Neural progenitor cell (in vitro differentiated cells): ENCODE measurements at regions not wholly inside any gene's neighbourhood (a gene's known extent, or its start where the extent isn't known, plus 50 kb on each side); places are given as distances from the start of the nearest gene placed in this dataset.

Experiments used
- DNase-seq: peaks from one replicate; pipeline ENCODE4 v3.0.0-alpha.2; 2016; ENCODE audit warnings: low spot score
- H2AFZ ChIP-seq: fragments of 200-600 bp; sonication (generic); replicated peaks from 2 replicates; pipeline ENCODE4 v1.6.1; 2016; ENCODE audit warnings: antibody characterized with exemption
- H3F3A ChIP-seq: fragments of 200-600 bp; sonication (generic); 2 replicates; pipeline ENCODE4 v1.6.1; 2016; ENCODE audit warnings: antibody characterized with exemption, low read depth
- H3K27ac ChIP-seq: fragments of 200-600 bp; sonication (generic); 2 replicates; pipeline ENCODE4 v1.5.1; 2016; ENCODE audit warnings: mild to moderate bottlenecking
- H3K27me3 ChIP-seq: fragments of 200-600 bp; sonication (generic); 2 replicates; pipeline ENCODE4 v1.6.1; 2016; ENCODE audit warnings: mild to moderate bottlenecking, moderate library complexity
- H3K36me3 ChIP-seq: fragments of 200-600 bp; sonication (generic); 2 replicates; pipeline ENCODE4 v1.5.1; 2016
- H3K4me1 ChIP-seq: fragments of 200-600 bp; sonication (generic); 2 replicates; pipeline ENCODE4 v1.6.1; 2016; ENCODE audit warnings: mixed run types
- H3K4me2 ChIP-seq: fragments of 200-600 bp; sonication (generic); 2 replicates; pipeline ENCODE4 v1.6.1; 2016
- H3K4me3 ChIP-seq: fragments of 200-600 bp; sonication (generic); 2 replicates; pipeline ENCODE4 v1.5.1; 2016
- H3K79me2 ChIP-seq: fragments of 200-600 bp; sonication (generic); 2 replicates; pipeline ENCODE4 v1.6.1; 2016; ENCODE audit warnings: low read depth
- H3K9ac ChIP-seq: fragments of 200-600 bp; sonication (generic); 2 replicates; pipeline ENCODE4 v1.6.1; 2016
- H3K9me3 ChIP-seq: fragments of 200-600 bp; sonication (generic); 2 replicates; pipeline ENCODE4 v1.5.1; 2016; ENCODE audit warnings: low read depth
- H4K20me1 ChIP-seq: fragments of 200-600 bp; sonication (generic); 2 replicates; pipeline ENCODE4 v1.6.1; 2016; ENCODE audit warnings: low read depth
- H3K27ac Mint-ChIP-seq: 3 replicates; pipeline ENCODE4 v1.8.0; 2021; ENCODE audit warnings: mixed read lengths
- H3K27me3 Mint-ChIP-seq: 2 replicates; pipeline ENCODE4 v1.8.0; 2022; ENCODE audit warnings: low read depth, mild to moderate bottlenecking, inconsistent platforms, moderate library complexity, mixed read lengths; ENCODE audit not compliant: insufficient read depth
- H3K36me3 Mint-ChIP-seq: 3 replicates; pipeline ENCODE4 v1.8.0; 2021; ENCODE audit warnings: mixed read lengths
- H3K4me1 Mint-ChIP-seq: 3 replicates; pipeline ENCODE4 v1.8.0; 2021; ENCODE audit warnings: mixed read lengths
- H3K4me3 Mint-ChIP-seq: 3 replicates; pipeline ENCODE4 v1.8.0; 2021; ENCODE audit warnings: mild to moderate bottlenecking, moderate library complexity, mixed read lengths
- H3K9me3 Mint-ChIP-seq: 3 replicates; pipeline ENCODE4 v1.8.0; 2020; ENCODE audit warnings: mixed read lengths
- CTCF ChIP-seq: fragments of 200-600 bp; sonication (generic); IDR thresholded peaks from 2 replicates; pipeline ENCODE4 v1.5.1; 2017; ENCODE audit warnings: antibody characterized with exemption, mild to moderate bottlenecking
- EZH2 ChIP-seq: fragments of 200-600 bp; sonication (generic); IDR thresholded peaks from 2 replicates; pipeline ENCODE4 v1.6.1; 2017; ENCODE audit warnings: antibody characterized with exemption, mild to moderate bottlenecking, moderate library complexity
- EZH2phosphoT487 ChIP-seq: fragments of 200-600 bp; sonication (generic); IDR thresholded peaks from 2 replicates; pipeline ENCODE4 v1.6.1; 2017; ENCODE audit warnings: antibody characterized with exemption

DNA sequence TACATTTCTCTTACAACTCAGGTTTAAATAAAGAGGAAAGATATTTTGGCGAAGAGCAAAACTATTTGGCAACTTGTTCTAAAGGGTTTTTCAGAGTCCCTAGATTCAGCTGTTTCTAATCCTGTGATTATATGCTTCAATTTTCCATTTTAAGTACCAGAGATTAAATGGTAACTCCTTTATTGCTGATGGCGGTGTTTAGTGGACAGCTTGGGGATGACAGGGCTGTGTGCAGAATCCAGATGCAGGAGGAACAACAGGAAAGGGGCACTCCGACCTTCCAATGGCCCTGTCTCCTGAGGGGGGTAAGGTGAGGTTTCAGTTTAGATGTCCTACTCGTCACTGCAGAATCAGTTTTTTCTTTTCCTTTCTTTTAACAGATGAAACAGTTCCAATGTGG lies 405.0 kb downstream of the PDCD6IP start:
- TF ChIP-seq EZH2phosphoT487 = no peak
- no peak for TF ChIP-seq CTCF
- no peak for TF ChIP-seq EZH2
- no peaks in the 10 kb centered on the region for H3K9me3 ChIP-seq
- H3K9me3 Mint-ChIP-seq = peaks cover 4% of the 10 kb centered on the region
- no peaks in the 10 kb centered on the region for H3K27me3 ChIP-seq
- H3K9ac ChIP-seq = no peak overlapping the region
- no peak overlapping the region for H2AFZ ChIP-seq
- no peaks in the 10 kb centered on the region for H3K36me3 ChIP-seq
- H3K4me1 ChIP-seq = no peaks in the 10 kb centered on the region
- no peak overlapping the region for H3K4me3 Mint-ChIP-seq
- H3K4me1 Mint-ChIP-seq = peaks cover 2% of the 10 kb centered on the region
- no peaks in the 10 kb centered on the region for H4K20me1 ChIP-seq
- H3K27me3 Mint-ChIP-seq = no peaks in the 10 kb centered on the region
- H3K36me3 Mint-ChIP-seq = no peaks in the 10 kb centered on the region
- H3K4me3 ChIP-seq = no peak overlapping the region
- DNase-seq = no peak
- no peaks in the 10 kb centered on the region for H3F3A ChIP-seq
- H3K27ac Mint-ChIP-seq = no peak overlapping the region
- no peak overlapping the region for H3K27ac ChIP-seq
- no peaks in the 10 kb centered on the region for H3K79me2 ChIP-seq
- H3K4me2 ChIP-seq = no peak overlapping the region

DNA sequence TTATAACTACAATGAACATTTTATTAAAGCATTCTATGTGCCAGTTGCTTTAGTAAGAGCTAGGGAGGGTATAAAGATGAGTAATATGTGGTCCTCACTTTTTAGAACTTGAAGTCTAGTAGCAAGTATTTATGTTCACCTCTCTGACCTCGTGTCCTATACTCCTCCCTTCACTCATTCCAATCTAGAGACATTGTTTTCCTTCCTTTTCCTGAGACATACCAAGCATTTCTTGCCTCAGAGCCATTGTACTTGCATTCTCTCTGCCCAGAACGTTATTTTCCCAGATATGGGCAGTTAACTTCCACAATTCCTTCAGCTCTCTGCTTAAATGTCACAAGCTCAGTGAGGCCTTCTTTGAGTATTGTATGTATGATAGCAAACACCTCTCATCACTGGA lies 408.6 kb downstream of the PDCD6IP start:
- H3F3A ChIP-seq = no peaks in the 10 kb centered on the region
- no peaks in the 10 kb centered on the region for H4K20me1 ChIP-seq
- peaks cover 4% of the 10 kb centered on the region for H3K9me3 Mint-ChIP-seq
- H3K79me2 ChIP-seq = no peaks in the 10 kb centered on the region
- no peak overlapping the region for H3K4me3 Mint-ChIP-seq
- H2AFZ ChIP-seq = no peak overlapping the region
- no peak overlapping the region for H3K4me2 ChIP-seq
- no peaks in the 10 kb centered on the region for H3K36me3 Mint-ChIP-seq
- no peaks in the 10 kb centered on the region for H3K4me1 ChIP-seq
- no peaks in the 10 kb centered on the region for H3K27me3 Mint-ChIP-seq
- H3K9ac ChIP-seq = no peak overlapping the region
- no peak overlapping the region for H3K4me3 ChIP-seq
- no peaks in the 10 kb centered on the region for H3K9me3 ChIP-seq
- H3K27ac Mint-ChIP-seq = no peak overlapping the region
- H3K27ac ChIP-seq = no peak overlapping the region
- H3K4me1 Mint-ChIP-seq = peaks cover 15% of the 10 kb centered on the region
- no peaks in the 10 kb centered on the region for H3K36me3 ChIP-seq
- no peak for DNase-seq
- TF ChIP-seq CTCF (no peak), EZH2 (no peak), EZH2phosphoT487 (no peak)
- no peaks in the 10 kb centered on the region for H3K27me3 ChIP-seq

- H3K36me3 Mint-ChIP-seq = no peaks in the 10 kb centered on the region
Measured at GRCh38 chr3:34207806-34208205, 409.4 kb downstream of the PDCD6IP start.

More at GRCh38 chr3:34207806-34208205, 409.4 kb downstream of the PDCD6IP start:
- H3K4me3 Mint-ChIP-seq = no peak overlapping the region
- Histone ChIP-seq H3K4me2 (no peak overlapping the region), H3K27ac (no peak overlapping the region), H3K79me2 (no peaks in the 10 kb centered on the region), H3K4me1 (peaks cover 4% of the 10 kb centered on the region), H3F3A (no peaks in the 10 kb centered on the region), H4K20me1 (no peaks in the 10 kb centered on the region), H3K4me3 (no peak overlapping the region), H3K9ac (no peak overlapping the region), H2AFZ (no peak overlapping the region), H3K27me3 (no peaks in the 10 kb centered on the region), H3K9me3 (no peaks in the 10 kb centered on the region), H3K36me3 (no peaks in the 10 kb centered on the region)
- peaks cover 23% of the 10 kb centered on the region for H3K4me1 Mint-ChIP-seq
- TF ChIP-seq EZH2phosphoT487 = no peak
- TF ChIP-seq CTCF = no peak
- no peak for TF ChIP-seq EZH2
- DNase-seq = no peak
- no peaks in the 10 kb centered on the region for H3K27me3 Mint-ChIP-seq
- H3K9me3 Mint-ChIP-seq = peaks cover under 1% of the 10 kb centered on the region
- no peak overlapping the region for H3K27ac Mint-ChIP-seq
